Fibroblast of lung (primary cell): ENCODE measurements at regions not wholly inside any gene's neighbourhood (a gene's known extent, or its start where the extent isn't known, plus 50 kb on each side); places are given as distances from the start of the nearest gene placed in this dataset.

ENCODE experiments used
- DNase-seq, 2 donors: peaks; one replicate each; pipeline versions ENCODE4 v3.0.0 to v3.0.0-alpha.2; 2010; ENCODE audit warnings: low read depth in 2 of 2
- H2AFZ ChIP-seq: 2 replicates; pipeline ENCODE4 v1.5.1; 2012; ENCODE audit warnings: low read length, control low read depth, inconsistent platforms
- H3K27ac ChIP-seq: 2 replicates; pipeline ENCODE4 v1.5.1; 2011; ENCODE audit warnings: low read length, control low read depth; ENCODE audit not compliant: insufficient read depth
- H3K27me3 ChIP-seq: 2 replicates; pipeline ENCODE4 v1.5.1; 2011; ENCODE audit warnings: mild to moderate bottlenecking, low read length; ENCODE audit not compliant: control insufficient read depth, insufficient read depth
- H3K36me3 ChIP-seq: 2 replicates; pipeline ENCODE4 v1.5.1; 2011; ENCODE audit warnings: low read length; ENCODE audit not compliant: control insufficient read depth, insufficient read depth
- H3K4me1 ChIP-seq: 2 replicates; pipeline ENCODE4 v1.5.1; 2011; ENCODE audit warnings: low read length; ENCODE audit not compliant: control insufficient read depth, insufficient read depth; ENCODE audit errors: extremely low read depth
- H3K4me2 ChIP-seq: 2 replicates; pipeline ENCODE4 v1.5.1; 2011; ENCODE audit warnings: low read length, control low read depth; ENCODE audit not compliant: insufficient read depth; ENCODE audit errors: extremely low read depth
- H3K4me3 ChIP-seq, 4 experiments: fragments of 200-600 bp in 1 of 4; sonication (generic) in 1 of 4; replicated peaks in 1 of 4; 2 replicates each; pipeline ENCODE4 v1.5.1; 2011 to 2016; ENCODE audit warnings: low read length in 4 of 4, low read depth in 3 of 4, mild to moderate bottlenecking in 3 of 4, control low read depth in 2 of 4, inconsistent platforms in 1 of 4, mixed read lengths in 1 of 4; ENCODE audit not compliant: insufficient read depth in 1 of 4; ENCODE audit errors: control extremely low read depth in 1 of 4
- H3K79me2 ChIP-seq: 2 replicates; pipeline ENCODE4 v1.5.1; 2012; ENCODE audit warnings: mild to moderate bottlenecking, low read length, inconsistent platforms; ENCODE audit not compliant: control insufficient read depth, insufficient read depth
- H3K9ac ChIP-seq: 2 replicates; pipeline ENCODE4 v1.5.1; 2011; ENCODE audit warnings: mild to moderate bottlenecking, low read length, control low read depth; ENCODE audit not compliant: insufficient read depth
- H3K9me3 ChIP-seq: 2 replicates; pipeline ENCODE4 v1.5.1; 2012; ENCODE audit warnings: low read depth, low read length; ENCODE audit not compliant: control insufficient read depth, insufficient read depth
- H4K20me1 ChIP-seq: 2 replicates; pipeline ENCODE4 v1.5.1; 2011; ENCODE audit warnings: low read length; ENCODE audit not compliant: control insufficient read depth, insufficient read depth; ENCODE audit errors: extremely low read depth
- CTCF ChIP-seq, 2 donors: IDR thresholded peaks in 1 of 2; conservative IDR thresholded peaks in 1 of 2; 1 replicate in 1 of 2; 2 replicates in 1 of 2; pipeline ENCODE4 v1.5.1; 2011 to 2012; ENCODE audit warnings: low read length in 2 of 2, control low read depth in 1 of 2, inconsistent platforms in 1 of 2, low read depth in 1 of 2, mild to moderate bottlenecking in 1 of 2
- EZH2 ChIP-seq: IDR thresholded peaks from 2 replicates; pipeline ENCODE4 v1.5.1; 2012; ENCODE audit warnings: low read length, control low read depth, mild to moderate bottlenecking; ENCODE audit errors: missing control alignments

DNA sequence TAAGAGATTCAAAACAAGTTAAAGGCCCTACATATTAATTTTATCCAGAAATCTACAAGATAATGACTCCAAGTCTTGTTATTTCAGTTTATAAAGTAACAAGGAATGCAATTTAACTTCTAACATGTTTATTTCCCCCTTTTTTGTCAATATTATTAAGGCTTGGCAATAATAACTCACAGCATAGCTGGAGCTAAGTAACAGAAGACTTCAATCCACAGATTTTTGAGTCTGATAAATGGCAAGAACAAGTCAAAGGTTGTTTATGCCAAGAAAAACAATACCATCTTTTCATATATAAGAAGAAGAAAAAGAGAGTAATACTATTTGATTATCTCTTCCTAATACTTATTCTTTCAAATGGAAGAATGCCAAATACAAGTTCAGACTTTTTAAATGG is 631.0 kb upstream of the CCDC54 start:
- TF ChIP-seq EZH2, result no peak
- TF ChIP-seq CTCF (conservative IDR thresholded peaks at IDR 0.05 in 1 of 2, IDR thresholded peaks at IDR 0.05 in 1 of 2; ENCODE audit: low read depth in 1 of 2, low read length in 2 of 2), result no peak
- H3K36me3 ChIP-seq, result no peaks in the 10 kb centered on the region
- H3K4me2 ChIP-seq, result no peak overlapping the region
- no peaks in the 10 kb centered on the region for H3K79me2 ChIP-seq
- no peak overlapping the region for H3K4me3 ChIP-seq
- H3K4me1 ChIP-seq, result no peaks in the 10 kb centered on the region
- no peak overlapping the region for H3K27ac ChIP-seq
- H3K27me3 ChIP-seq, result no peaks in the 10 kb centered on the region
- no peak overlapping the region for H2AFZ ChIP-seq
- H3K9me3 ChIP-seq, result no peaks in the 10 kb centered on the region
- DNase-seq, result peak in 1 of 2 donors; percentile 25
- no peak overlapping the region for H3K9ac ChIP-seq
- H4K20me1 ChIP-seq, result no peaks in the 10 kb centered on the region

- H3K9me3 ChIP-seq, result no peaks in the 10 kb centered on the region
- no peak overlapping the region for H3K27ac ChIP-seq
- no peaks in the 10 kb centered on the region for H3K4me1 ChIP-seq
- no peaks in the 10 kb centered on the region for H3K36me3 ChIP-seq
- TF ChIP-seq CTCF (conservative IDR thresholded peaks at IDR 0.05 in 1 of 2, IDR thresholded peaks at IDR 0.05 in 1 of 2; ENCODE audit: low read depth in 1 of 2, low read length in 2 of 2) (no peak), EZH2 (no peak)
- no peak overlapping the region for H3K9ac ChIP-seq
- no peak for DNase-seq
- H3K79me2 ChIP-seq, result no peaks in the 10 kb centered on the region
- no peaks in the 10 kb centered on the region for H4K20me1 ChIP-seq
- H3K4me2 ChIP-seq, result no peak overlapping the region
- H3K27me3 ChIP-seq, result no peaks in the 10 kb centered on the region
- no peak overlapping the region for H2AFZ ChIP-seq
- H3K4me3 ChIP-seq, result no peak overlapping the region
Observed at GRCh38 chr3:106748472-106749262, 628.6 kb upstream of the CCDC54 start.

GRCh38 chr3:106750092-106750491 is 627.1 kb upstream of the CCDC54 start:
- no peak for DNase-seq
- no peaks in the 10 kb centered on the region for H3K9me3 ChIP-seq
- H4K20me1 ChIP-seq, result no peaks in the 10 kb centered on the region
- no peak overlapping the region for H3K4me3 ChIP-seq
- no peaks in the 10 kb centered on the region for H3K4me1 ChIP-seq
- H3K36me3 ChIP-seq, result no peaks in the 10 kb centered on the region
- TF ChIP-seq CTCF (conservative IDR thresholded peaks at IDR 0.05 in 1 of 2, IDR thresholded peaks at IDR 0.05 in 1 of 2; ENCODE audit: low read depth in 1 of 2, low read length in 2 of 2), result no peak
- H3K9ac ChIP-seq, result no peak overlapping the region
- H3K4me2 ChIP-seq, result no peak overlapping the region
- H3K27me3 ChIP-seq, result no peaks in the 10 kb centered on the region
- H2AFZ ChIP-seq, result no peak overlapping the region
- no peak overlapping the region for H3K27ac ChIP-seq
- no peaks in the 10 kb centered on the region for H3K79me2 ChIP-seq
